HG03442 (cell line): ENCODE measurements at regions not wholly inside any gene's neighbourhood (a gene's known extent, or its start where the extent isn't known, plus 50 kb on each side); places are given as distances from the start of the nearest gene placed in this dataset.
A peak's percentile ranks its signal among the peaks of the same experiment; 100 is the strongest.

Experiments used
- ATAC-seq: cut with Tn5 transposase; IDR thresholded peaks from one replicate; pipeline ENCODE4 v1.9.1; 2021; ENCODE audit warnings: mild to moderate bottlenecking, moderate library complexity; ENCODE audit not compliant: unreplicated experiment

DNA sequence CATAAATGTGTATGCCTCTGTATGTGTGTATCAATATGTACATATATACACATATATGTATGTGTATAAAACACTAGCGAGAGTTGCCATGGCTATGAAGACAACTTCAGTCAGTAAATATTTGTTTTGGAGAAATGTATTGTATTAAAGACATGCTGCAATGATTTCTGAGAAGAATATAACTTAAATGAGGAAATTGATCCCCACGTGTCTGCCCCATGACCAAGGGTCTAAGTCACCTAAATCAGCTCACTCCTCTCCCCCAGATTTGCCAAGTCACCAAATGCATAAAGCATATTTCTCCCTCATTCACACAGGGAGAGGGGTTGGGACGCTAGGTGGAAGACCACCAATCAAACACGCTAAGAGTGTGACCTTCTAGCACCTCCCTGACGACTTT lies 58.3 kb upstream of the LYST start:
- ATAC-seq, result no peak

DNA sequence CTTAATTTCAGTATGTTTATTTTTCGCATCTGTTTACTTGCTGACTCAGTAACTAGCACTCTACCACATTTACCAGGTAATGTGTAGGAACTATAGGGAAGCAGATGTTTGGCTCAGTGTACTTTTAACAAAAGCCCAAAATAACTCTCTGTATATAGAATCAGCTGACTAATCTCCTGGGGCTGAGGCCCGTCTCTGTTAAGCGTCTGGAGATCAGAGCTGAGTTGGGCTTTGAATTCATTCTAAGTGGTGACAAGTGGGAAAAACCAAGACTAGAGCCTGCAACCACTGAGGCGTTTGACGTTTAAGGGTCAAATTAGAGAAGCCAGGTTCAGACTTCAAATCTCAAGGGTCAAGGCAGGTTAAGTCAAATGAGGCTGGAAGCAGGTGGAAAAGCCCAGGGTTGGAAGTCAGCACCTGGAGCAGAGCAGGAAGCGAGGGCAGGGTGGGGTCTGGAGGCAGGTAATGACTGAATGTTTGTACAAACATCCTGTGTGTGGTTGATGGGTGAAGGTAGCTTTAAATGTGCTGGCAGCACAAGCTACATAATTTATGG lies 56.8 kb upstream of the LYST start:
- ATAC-seq, result no peak

GRCh38 chr1:235920596-235921375 lies 54.1 kb upstream of the LYST start:
- no peak for ATAC-seq

- ATAC-seq, result no peak
Observed at GRCh38 chr1:235919833-235920441, 53.2 kb upstream of the LYST start.

DNA sequence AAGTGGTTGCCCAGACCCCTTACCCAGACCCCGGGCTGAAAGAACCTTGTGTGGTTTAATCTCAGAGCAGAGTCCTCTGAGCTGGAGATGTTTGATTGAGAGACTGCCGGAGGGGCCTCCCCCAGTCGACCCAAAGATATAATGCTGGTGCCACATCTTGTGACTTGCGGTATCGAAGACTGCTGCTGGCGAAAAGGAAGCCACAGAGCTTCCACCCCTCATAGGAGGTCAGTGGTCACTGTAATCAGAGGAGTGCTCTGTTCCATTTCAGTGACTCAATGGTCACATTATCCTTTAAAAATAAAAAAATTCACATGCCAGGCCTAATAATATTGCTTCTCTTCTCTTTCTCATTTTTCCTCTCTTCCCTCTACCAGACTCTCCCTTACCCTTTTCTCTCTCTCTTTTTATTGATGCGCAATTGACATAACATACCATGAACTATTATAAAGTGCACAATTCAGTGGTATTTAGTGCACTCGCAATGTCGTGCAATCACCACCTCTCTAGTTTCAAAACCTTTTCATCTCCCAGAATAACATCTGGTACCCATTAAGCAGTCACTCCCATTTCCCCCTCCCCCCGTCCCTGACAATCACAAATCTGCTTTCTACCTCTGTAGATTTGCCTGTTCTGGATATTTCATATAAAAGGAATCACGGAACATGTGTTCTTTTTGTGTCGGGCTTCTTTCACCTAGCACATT lies 52.6 kb upstream of the LYST start:
- ATAC-seq, result no peak

- ATAC-seq, result no peak
Observed at GRCh38 chr1:235918465-235918864, 51.8 kb upstream of the LYST start.

- ATAC-seq, result no peak
Observed at GRCh38 chr1:235918032-235918431, 51.3 kb upstream of the LYST start.

DNA sequence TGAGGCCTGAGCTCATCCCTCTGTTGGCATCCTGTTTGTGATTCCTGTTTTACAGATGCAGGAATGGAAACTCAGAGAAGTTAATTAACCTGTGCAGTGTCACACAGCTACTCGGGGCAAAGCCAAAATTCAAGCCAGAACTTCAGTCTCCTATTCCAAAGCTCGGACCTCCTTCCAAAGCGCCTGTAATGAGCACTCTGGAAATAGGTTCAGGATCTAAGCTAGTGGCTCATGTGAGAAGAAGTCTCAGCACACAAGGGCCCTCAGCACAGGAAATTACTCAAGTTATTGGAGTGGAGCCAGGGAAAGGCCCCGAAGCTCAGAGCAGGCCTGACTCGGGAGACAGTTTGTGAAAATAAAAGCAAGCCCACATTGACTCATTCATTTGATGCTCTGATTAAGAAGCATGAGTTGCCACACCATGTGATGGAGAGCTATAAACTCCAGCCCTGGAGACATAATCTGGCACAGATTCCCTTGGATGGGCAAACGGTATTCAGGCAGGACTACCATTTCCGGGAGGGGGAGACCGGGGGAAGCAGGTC lies 50.6 kb upstream of the LYST start:
- peak; percentile 93 for ATAC-seq
